OCI-M1 (cell line): ENCODE measurements at regions not wholly inside any gene's neighbourhood (a gene's known extent, or its start where the extent isn't known, plus 50 kb on each side); places are given as distances from the start of the nearest gene placed in this dataset.

Experiments
- DNase-seq: peaks from one replicate; lab custom pipeline; 2025; lab: John Stamatoyannopoulos, UW

DNA sequence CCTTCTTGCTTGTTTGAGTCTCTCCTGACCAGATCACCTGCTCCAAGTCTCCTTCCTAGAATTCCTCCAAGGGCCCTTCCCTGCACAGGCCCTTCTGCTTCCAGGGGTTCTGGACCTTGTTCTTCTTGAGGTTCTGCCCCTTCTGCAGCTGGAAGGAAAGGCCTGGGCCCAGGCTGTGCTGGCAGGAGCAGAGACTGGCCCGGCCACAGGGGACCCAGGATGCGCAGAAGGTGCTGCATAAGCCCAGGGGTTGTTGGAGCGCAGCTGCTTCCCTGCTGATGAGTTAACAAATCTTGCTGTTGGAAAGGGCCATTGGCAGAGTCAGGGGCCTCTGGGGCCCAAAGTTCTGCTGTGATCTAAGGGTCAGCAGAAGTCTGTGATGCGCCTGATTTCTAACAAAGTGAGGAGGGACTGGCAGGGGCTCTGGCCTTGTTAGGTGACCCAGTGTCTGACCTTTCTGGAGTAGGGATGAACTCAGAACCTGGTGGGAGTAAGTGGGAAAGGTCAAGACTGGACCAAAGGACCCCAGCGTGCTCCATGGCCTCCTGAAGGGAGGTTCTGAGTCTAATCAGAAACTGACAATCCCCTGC is 509.8 kb downstream of the PTPRU start:
- no peak for DNase-seq

DNA sequence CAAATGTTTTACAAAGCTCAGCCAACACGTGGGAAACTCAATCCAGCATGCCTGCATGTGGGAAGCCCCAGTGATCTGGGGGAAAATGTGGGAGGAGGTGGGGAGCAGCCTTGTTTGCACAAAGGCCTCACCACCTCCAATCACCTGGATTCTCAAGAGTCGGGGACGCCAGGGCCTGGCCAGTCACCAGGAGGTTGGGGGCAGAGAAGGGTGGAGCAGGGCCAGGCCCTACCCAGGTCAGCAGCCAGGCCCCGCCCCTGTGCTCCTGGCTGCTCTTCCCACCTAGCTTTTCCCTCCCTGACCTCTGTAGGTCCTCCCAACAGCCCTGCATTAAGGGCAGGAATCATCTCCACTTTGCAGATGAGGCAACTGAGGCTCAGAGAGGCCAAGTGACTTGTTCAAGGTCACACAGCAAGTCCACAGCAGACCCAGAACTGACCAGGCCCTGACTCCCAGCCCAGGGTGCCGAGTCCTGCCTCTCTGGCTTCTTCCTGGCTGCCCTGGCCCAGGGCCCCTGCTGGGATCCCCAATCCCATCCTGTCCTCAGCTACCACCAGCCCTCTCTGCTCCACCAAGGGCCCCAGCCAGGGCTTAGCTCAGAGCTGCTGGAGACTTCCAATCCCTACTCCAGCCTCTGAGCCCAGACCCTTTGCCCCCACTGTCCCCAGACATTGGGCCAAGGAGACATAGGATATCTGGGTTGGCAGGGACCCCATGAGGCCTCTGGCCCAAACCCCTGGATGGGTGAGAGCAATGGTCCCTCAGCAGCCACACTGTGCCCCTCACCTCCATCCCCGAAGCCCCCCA is 508.6 kb downstream of the PTPRU start:
- DNase-seq, result no peak

DNA sequence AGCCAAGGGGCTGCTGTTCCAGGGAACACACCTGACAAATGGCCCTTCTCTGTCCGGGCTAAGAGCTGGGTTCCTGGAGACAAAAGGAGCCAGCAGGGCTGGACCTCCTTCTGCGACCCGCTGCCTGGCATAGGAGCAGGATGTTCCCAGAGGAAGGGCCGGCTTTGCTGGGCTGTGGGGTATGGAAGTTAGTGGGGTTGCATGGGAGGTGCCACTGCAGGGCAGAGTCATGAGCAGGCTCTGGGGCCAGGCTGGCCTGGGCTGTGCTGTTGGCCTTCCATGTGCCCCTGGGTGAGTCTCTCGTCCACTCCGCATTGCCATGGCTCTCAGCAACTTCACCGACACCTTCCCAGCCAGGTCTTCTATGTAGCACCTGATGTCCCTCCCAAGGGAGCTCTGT is 507.6 kb downstream of the PTPRU start:
- DNase-seq, result no peak

DNA sequence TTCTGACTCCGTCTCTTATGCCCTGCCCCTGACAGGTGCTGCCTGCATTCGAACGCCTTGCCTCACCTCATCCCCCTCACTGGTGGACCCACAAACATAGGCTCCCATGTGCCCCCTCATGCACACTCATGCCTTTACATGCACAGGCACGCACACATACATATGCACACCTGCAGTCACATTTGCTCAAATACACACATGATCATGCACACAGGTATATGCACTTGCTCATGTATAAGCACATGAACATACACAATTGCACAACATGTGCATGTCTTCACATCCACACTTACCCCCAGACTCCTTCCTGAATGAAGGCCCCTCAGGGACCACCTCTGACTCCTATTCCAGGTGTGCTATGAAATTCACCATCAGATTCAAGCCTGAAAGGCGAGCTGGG is 506.9 kb downstream of the PTPRU start:
- no peak for DNase-seq

DNA sequence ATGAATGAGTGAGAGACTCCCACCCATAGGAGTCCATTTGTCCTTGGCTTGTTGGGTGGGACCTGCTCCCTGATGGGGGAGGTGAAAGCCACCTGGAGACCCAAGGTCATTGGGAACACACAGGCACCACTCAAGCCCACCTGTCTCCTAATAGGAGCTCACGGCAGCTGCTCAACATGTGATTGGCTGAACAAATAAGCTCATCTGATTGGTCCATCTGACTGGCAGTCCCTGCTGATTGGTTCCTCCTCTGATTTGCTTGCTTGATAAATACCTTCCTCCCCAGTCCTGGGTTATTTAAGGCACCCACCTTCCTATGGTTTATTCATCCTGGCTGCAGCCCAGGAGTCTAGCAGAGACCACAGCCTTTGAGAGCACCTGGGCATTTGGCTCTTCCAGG is 502.9 kb downstream of the PTPRU start:
- DNase-seq, result no peak

DNA sequence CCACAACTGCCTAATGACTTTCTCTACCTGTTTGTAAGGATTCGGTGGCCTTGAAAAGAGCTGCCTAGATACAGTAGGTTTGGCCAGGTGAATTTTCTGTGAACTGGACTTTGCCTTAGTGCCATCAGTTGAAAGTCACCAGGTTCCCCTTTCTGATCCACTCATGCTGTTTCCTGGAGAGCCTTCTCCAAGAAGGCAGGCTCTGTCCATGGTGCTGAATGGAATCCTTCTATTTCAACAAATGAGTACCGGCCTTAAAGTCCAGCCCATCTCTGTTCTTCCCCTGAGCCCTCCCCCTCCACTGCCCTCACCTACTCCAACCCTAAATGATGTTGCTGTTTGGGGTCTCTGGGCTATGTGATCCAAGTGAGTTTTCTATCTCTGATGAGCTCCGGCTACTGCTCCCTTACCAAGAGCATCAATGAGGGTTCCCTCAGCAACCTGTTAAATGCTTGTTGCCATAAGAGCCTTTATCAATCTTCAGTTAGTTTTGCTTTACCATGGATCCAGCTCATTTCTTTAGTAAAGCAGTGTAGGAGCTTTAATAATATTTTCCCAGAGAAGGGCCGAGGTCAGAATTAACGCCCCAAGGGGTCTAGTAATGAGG is 500.4 kb downstream of the PTPRU start:
- DNase-seq, result peak; percentile 71

DNA sequence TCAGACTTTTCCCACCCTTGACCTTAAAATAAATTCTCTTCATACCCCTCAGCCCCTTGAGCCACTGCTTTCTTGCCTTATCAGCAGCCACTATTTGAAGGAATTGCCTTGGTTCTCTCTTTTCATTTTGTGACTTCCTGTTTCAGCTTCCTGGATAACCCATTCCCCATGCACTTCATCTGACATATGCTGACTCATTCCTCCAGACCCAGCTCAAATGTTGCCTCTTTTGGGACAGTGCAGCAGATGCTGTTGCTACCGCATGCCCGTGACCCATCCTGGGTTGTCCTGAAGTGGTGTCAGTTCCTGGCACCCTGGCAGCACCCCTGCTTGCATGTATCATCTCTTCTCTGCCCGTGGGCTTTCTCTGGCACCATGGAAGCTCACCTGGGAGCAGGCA is 496.1 kb downstream of the PTPRU start:
- DNase-seq, result peak; percentile 2

DNA sequence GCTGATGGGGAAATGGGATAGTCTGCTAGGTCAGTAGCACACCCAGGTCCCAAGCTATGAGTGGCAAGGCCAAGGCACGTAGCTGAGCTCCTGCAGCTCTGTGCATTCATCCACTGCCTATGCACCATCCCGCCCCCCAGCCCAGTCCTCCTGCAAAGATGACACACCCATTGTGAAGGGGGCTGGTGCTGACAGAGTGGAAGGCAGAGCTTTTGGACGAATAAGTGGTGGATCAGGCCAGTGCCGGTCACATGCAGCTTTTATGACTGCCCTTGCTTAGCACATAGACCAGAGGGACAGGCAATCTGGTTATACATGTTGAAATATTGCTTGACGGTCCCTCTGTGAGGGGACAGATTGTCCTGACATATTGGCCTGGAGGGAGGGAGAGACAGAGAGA is 494.3 kb downstream of the PTPRU start:
- no peak for DNase-seq

DNA sequence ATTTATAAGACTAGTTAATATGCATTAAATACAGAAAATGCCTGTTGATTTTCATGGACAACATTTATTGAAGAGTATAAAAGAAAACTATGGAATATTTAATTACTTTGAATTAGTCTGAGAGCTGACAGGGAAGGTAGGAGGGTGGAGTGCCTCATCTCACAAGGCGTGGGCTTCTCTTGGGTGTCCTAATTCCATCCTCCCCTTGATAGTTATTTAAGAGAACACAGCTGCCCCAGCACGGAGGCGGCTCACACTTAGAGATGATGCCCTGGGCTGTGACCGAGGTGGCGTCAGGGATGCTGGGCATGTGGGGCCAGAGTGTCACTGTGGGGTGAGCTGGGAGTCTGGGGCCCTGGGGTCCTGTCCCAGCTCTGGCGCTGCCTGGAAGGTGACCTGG is 493.0 kb downstream of the PTPRU start:
- DNase-seq, result no peak

DNA sequence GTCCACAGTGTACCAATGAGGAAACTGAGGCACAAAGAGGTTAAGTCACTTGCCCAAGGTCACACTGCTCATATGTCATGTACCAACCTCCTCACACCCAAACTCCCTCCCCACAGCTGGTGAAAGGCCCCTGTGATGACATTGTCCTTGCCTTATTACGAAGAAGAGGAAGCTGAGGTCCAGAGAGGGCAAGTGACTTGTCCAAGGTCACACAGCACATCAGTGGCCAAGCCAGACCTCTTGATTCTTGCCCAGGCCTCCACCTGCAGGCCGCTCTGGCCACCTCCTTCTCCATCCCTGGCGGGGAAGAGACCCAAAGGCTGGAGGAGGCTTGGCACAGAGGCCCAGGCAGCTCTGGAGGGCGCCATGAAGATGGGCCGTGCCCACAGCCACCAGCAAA is 492.4 kb downstream of the PTPRU start:
- no peak for DNase-seq

DNA sequence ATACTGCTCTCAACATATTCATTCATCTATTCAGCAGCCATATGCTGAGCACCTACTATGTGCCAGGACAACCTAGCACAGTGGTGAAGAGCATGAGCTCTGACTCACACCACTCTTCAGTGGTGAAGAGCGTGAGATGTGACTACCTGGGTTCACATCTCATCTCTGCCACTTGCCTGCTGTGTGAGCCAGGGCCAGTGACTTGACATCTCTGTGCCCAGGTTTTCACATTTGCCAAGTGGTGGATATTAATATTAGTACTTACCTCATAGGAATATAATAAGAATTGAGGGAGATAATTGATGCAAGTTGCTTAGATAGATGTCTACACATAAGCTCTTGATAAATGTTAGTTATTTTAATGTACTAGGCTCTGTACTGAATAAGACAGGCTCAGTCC is 488.9 kb downstream of the PTPRU start:
- DNase-seq, result no peak

DNA sequence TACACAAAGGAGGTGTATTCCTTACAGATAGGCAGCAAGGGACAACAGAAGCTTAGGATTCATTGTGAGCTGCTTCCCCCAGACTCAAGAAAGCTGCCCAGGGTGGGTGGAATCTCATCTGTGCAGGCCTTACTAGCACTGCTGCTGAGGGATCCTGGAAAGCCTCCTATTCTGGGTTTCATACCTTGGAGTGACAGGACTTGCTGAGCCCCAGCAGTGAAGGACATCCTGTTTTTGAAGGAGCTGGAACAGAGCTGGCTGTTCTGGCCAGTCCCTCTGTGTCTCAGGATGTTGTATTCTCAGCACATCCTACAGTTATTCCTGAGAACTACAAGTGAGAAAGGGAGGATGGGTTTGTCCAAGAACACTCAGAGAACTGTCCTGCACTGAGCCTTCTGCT is 486.3 kb downstream of the PTPRU start:
- no peak for DNase-seq

DNA sequence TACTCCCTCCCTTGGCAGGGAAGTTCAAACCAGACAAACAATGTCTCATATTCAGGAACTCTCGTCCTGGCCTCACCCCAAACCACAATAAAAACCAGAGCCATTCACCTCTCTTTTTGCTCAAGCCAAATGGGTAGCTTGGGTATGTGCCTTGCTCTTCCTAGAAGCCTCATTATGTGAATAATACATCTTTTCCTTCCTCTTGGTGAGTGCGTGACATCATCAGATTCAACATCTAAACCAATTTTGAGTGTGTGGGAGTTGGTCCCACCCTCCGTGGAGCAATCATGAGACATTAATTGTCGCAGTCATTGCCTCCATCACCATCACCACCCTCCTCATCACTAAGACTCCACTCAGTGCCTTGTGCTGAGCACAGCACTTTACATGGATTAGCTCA is 482.9 kb downstream of the PTPRU start:
- DNase-seq, result no peak

DNA sequence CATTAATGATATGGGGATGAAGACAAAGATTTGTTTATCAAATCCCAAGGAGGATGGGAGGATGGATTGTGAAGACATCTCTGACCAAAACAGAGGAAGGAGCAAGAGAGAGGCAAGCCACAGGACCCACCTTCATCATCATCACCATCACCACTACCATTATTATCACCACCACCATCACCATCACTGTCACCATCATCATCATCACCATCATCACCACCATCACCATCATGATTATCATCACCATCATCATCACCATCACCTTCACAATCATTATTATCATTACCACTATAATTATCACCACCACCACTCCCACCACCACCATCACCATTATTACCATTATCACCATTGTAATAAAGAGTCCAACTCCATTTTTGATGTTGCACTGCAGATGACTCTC is 482.5 kb downstream of the PTPRU start:
- DNase-seq, result no peak

DNA sequence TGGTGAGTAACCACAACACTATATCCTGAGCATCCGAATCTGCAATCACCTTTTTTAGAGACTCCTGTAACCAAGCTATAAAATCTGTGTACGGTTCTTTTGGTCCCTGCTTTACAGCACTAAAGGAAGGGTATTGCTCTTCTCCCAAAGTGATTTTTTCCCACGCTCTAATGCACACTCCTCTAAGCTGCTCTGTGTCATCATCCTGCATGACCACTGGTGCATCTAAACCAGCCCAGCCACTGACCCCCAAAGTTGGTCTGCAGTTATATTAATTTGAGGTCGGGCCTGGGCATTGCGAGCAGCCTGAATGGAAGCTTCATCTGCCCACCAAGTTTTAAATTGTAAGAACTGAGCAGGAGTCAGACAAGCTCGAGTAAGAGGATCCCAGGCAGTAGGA is 480.0 kb downstream of the PTPRU start:
- DNase-seq, result no peak

DNA sequence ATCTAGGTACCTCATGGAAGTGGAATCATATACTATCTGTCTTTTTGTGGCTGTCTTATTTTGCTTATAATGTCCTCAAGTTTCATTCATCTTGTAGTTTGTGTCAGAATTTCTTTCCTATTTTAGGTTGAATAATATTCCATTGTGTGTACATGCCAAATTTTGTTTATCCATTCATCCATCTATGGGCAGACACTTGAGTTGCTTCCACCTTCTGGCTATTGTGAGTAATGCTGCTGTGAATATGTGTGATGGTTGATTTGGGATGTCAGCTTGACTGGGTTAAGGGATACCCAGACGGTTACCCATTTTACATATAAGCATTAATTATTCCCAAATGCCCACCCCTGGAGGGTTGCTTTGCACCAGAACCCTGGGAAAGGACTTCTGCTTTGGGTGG is 477.5 kb downstream of the PTPRU start:
- no peak for DNase-seq

DNA sequence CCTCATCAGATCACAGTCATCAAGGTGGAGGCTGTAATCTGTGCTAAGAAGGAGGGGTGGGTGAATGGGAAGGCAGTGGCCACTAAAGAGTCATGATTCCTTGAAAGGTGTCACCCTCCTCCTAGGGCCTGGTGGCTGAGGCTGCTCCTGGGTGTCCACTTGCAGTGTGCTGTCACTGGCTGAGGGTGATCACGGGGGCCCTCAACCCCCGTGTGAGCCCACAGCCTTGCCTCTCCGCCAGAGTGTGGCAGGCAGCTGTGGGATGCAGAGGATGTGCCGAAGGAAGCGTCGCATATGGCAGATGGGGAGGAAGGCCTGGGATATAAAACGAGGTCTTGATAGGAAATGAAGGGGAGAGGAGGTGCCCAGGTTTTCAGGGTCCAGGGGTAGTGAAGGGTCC is 476.5 kb downstream of the PTPRU start:
- DNase-seq, result no peak

DNA sequence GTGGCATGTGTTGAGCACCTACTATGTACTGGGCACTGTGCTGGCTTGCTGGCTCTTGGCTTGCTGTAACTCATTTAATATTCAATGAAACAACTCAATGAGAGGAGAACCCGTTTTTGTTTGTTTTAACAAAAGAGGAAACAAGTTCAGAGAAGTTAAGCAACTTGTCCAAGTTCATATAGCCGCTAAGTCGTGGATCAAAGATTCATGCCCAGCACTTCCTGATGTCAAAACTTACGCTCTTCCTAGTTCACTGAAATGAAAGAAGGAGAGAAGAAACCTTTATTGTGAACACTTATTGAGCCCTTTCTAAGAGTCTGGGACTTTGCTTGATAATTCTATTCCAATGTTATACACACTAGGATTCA is 475.9 kb downstream of the PTPRU start:
- no peak for DNase-seq

DNA sequence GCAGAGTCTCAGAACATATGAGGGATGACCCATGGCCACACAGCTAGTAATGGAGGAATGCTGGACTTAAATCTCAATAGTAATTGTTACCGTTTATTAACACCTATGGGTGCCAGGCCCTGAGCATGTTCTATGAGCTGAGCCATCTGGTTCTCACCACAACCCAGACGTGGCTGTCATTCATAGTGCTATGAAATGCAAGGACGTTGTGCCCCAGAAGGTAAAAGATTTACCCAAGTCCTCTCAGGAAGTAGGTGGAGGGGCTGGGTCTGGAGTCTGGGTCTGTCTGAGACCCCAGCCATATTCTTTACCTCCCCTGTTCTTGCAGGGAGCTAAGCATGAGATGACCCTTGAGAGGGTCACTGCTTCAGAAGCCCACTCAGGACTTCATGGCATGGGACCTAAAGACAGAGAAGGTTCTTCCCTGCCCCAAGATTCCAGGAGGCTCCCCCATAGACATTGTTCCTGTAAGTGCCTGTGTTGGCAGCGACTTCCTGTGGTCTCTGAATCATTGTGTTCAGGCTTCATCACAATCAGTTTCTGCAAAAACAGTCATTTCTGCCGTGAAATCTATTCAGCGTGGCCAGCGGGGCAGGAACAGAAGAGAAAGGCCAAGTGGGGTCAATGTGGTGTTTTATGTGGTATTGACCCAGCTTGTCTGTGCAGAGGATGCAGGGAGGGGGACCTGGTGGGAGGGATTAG is 475.4 kb downstream of the PTPRU start:
- no peak for DNase-seq

DNA sequence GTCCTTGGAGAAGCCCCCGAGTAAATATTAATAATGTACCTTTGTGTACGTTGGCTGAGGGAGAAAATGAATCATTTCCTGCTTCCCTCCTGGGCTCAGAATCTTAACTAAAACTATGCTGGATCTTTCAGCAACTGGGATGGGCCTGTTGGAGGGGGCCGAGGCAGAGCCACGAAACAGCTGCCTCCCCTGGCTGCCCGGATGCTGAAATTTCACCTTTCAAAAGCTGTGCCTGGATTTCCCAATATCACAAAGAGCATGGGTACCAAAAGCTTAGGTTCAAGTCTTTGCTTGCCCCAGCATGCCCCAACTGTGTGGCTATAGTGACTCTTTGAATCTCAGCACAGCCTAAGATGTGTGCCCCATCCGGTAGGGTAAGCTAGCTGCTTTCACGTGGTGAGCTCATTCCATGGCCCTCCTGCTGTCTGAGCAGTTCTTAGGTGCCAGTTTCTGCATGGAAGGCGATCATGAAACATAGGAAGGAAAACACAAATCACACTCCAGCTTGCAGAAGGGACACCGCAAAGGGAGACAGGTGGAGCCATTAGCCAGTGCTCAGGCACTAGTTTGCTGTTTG is 473.5 kb downstream of the PTPRU start:
- DNase-seq, result no peak

DNA sequence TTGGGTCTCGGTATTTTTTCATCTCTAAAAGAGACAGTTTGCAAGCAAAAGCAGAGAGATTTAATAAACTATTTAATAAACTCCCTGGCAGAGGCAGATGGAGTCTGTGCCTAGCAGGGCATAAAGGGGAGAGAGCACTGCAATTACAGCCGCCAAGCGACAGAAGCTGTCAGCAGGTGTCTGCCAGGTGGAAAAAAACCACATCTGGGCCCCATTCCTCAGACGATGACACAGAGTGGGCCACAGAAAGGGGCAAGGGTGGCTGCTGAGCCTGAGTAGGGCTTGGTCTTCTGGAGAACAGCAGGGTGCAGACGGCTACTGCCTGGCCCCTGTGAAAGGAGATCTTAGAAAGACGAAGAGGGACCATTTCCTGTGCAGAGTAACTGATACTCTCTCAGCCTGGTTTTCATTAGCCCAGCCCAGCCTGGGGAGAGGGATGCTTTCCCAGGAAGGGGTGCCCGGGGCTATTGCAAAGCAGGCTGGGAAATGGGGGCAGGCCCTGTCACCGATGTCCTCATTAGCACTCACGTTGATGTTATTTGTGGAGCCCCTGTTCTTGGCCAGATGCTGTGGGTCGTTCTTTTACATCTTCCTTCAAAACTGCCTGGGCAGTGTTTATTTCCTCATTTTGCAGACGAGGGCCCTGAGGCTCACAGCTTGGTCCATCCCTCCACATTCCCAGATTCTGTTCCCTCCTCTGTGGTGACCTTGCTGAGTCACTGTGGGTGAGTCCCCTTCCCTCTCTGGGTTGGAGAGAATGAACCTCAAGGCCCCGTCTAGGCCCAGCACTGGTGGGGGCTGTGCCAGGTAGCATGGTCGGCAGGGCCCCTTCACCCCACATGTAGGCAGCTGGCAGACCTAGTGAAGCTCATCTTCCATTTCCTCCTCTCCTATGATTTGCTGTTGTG is 472.7 kb downstream of the PTPRU start:
- no peak for DNase-seq

DNA sequence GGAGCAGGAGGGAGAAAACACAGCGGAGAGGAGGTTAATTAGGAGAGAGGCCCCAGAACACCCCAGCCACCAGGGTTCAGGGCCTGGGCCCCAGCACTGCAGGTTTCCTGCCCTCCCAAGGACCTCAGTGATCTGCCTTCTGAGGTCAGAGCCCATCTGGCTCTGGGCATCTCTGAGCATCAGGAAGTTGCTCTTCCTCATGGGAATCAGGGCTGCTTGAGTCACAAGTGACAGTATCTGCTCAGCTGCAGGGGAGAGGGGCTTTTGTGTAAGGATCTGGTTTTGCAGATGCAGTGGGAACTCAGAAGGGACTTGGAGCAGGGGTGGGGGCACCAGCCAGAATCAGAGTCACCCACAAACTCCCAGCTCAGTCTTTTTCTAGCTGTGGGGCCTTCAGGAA is 472.1 kb downstream of the PTPRU start:
- no peak for DNase-seq
